Fibroblast of lung (primary cell): ENCODE measurements at regions not wholly inside any gene's neighbourhood (a gene's known extent, or its start where the extent isn't known, plus 50 kb on each side); places are given as distances from the start of the nearest gene placed in this dataset.

Source experiments
- DNase-seq, 2 donors: peaks; one replicate each; pipeline versions ENCODE4 v3.0.0 to v3.0.0-alpha.2; 2010; ENCODE audit warnings: low read depth in 2 of 2
- H2AFZ ChIP-seq: 2 replicates; pipeline ENCODE4 v1.5.1; 2012; ENCODE audit warnings: low read length, control low read depth, inconsistent platforms
- H3K27ac ChIP-seq: 2 replicates; pipeline ENCODE4 v1.5.1; 2011; ENCODE audit warnings: low read length, control low read depth; ENCODE audit not compliant: insufficient read depth
- H3K27me3 ChIP-seq: 2 replicates; pipeline ENCODE4 v1.5.1; 2011; ENCODE audit warnings: mild to moderate bottlenecking, low read length; ENCODE audit not compliant: control insufficient read depth, insufficient read depth
- H3K36me3 ChIP-seq: 2 replicates; pipeline ENCODE4 v1.5.1; 2011; ENCODE audit warnings: low read length; ENCODE audit not compliant: control insufficient read depth, insufficient read depth
- H3K4me1 ChIP-seq: 2 replicates; pipeline ENCODE4 v1.5.1; 2011; ENCODE audit warnings: low read length; ENCODE audit not compliant: control insufficient read depth, insufficient read depth; ENCODE audit errors: extremely low read depth
- H3K4me2 ChIP-seq: 2 replicates; pipeline ENCODE4 v1.5.1; 2011; ENCODE audit warnings: low read length, control low read depth; ENCODE audit not compliant: insufficient read depth; ENCODE audit errors: extremely low read depth
- H3K4me3 ChIP-seq, 4 experiments: fragments of 200-600 bp in 1 of 4; sonication (generic) in 1 of 4; replicated peaks in 1 of 4; 2 replicates each; pipeline ENCODE4 v1.5.1; 2011 to 2016; ENCODE audit warnings: low read length in 4 of 4, low read depth in 3 of 4, mild to moderate bottlenecking in 3 of 4, control low read depth in 2 of 4, inconsistent platforms in 1 of 4, mixed read lengths in 1 of 4; ENCODE audit not compliant: insufficient read depth in 1 of 4; ENCODE audit errors: control extremely low read depth in 1 of 4
- H3K79me2 ChIP-seq: 2 replicates; pipeline ENCODE4 v1.5.1; 2012; ENCODE audit warnings: mild to moderate bottlenecking, low read length, inconsistent platforms; ENCODE audit not compliant: control insufficient read depth, insufficient read depth
- H3K9ac ChIP-seq: 2 replicates; pipeline ENCODE4 v1.5.1; 2011; ENCODE audit warnings: mild to moderate bottlenecking, low read length, control low read depth; ENCODE audit not compliant: insufficient read depth
- H3K9me3 ChIP-seq: 2 replicates; pipeline ENCODE4 v1.5.1; 2012; ENCODE audit warnings: low read depth, low read length; ENCODE audit not compliant: control insufficient read depth, insufficient read depth
- H4K20me1 ChIP-seq: 2 replicates; pipeline ENCODE4 v1.5.1; 2011; ENCODE audit warnings: low read length; ENCODE audit not compliant: control insufficient read depth, insufficient read depth; ENCODE audit errors: extremely low read depth
- CTCF ChIP-seq, 2 donors: IDR thresholded peaks in 1 of 2; conservative IDR thresholded peaks in 1 of 2; 1 replicate in 1 of 2; 2 replicates in 1 of 2; pipeline ENCODE4 v1.5.1; 2011 to 2012; ENCODE audit warnings: low read length in 2 of 2, control low read depth in 1 of 2, inconsistent platforms in 1 of 2, low read depth in 1 of 2, mild to moderate bottlenecking in 1 of 2
- EZH2 ChIP-seq: IDR thresholded peaks from 2 replicates; pipeline ENCODE4 v1.5.1; 2012; ENCODE audit warnings: low read length, control low read depth, mild to moderate bottlenecking; ENCODE audit errors: missing control alignments

GRCh38 chr12:87901457-87901856, 127.7 kb downstream of the C12orf50 start:
- H3K4me2 ChIP-seq, result no peak overlapping the region
- no peaks in the 10 kb centered on the region for H4K20me1 ChIP-seq
- H3K79me2 ChIP-seq, result no peaks in the 10 kb centered on the region
- H3K4me3 ChIP-seq, result no peak overlapping the region
- no peaks in the 10 kb centered on the region for H3K36me3 ChIP-seq
- no peaks in the 10 kb centered on the region for H3K9me3 ChIP-seq
- TF ChIP-seq EZH2 (no peak), CTCF (conservative IDR thresholded peaks at IDR 0.05 in 1 of 2, IDR thresholded peaks at IDR 0.05 in 1 of 2; ENCODE audit: low read depth in 1 of 2, low read length in 2 of 2) (no peak)
- no peak overlapping the region for H3K27ac ChIP-seq
- DNase-seq, result peak in 1 of 2 donors; percentile 1
- no peak overlapping the region for H2AFZ ChIP-seq
- no peaks in the 10 kb centered on the region for H3K4me1 ChIP-seq
- H3K9ac ChIP-seq, result no peak overlapping the region
- no peaks in the 10 kb centered on the region for H3K27me3 ChIP-seq

GRCh38 chr12:87897662-87898061, 131.5 kb downstream of the C12orf50 start:
- Histone ChIP-seq H2AFZ (no peak overlapping the region), H3K27me3 (no peaks in the 10 kb centered on the region), H3K4me1 (no peaks in the 10 kb centered on the region), H3K9me3 (no peaks in the 10 kb centered on the region), H4K20me1 (no peaks in the 10 kb centered on the region), H3K79me2 (no peaks in the 10 kb centered on the region), H3K9ac (no peak overlapping the region), H3K36me3 (no peaks in the 10 kb centered on the region), H3K4me3 (no peak overlapping the region), H3K27ac (no peak overlapping the region), H3K4me2 (no peak overlapping the region)
- TF ChIP-seq CTCF (conservative IDR thresholded peaks at IDR 0.05 in 1 of 2, IDR thresholded peaks at IDR 0.05 in 1 of 2; ENCODE audit: low read depth in 1 of 2, low read length in 2 of 2), result no peak
- TF ChIP-seq EZH2, result no peak
- DNase-seq, result no peak

- H3K9ac ChIP-seq, result no peak overlapping the region
- H3K27ac ChIP-seq, result no peak overlapping the region
- H4K20me1 ChIP-seq, result no peaks in the 10 kb centered on the region
- H3K27me3 ChIP-seq, result no peaks in the 10 kb centered on the region
- H2AFZ ChIP-seq, result peak overlapping the region; percentile 25
- no peaks in the 10 kb centered on the region for H3K9me3 ChIP-seq
- TF ChIP-seq EZH2, result no peak
- no peak for TF ChIP-seq CTCF (conservative IDR thresholded peaks at IDR 0.05 in 1 of 2, IDR thresholded peaks at IDR 0.05 in 1 of 2; ENCODE audit: low read depth in 1 of 2, low read length in 2 of 2)
- no peaks in the 10 kb centered on the region for H3K4me1 ChIP-seq
- DNase-seq, result no peak
- H3K4me2 ChIP-seq, result no peak overlapping the region
- H3K79me2 ChIP-seq, result no peaks in the 10 kb centered on the region
- no peaks in the 10 kb centered on the region for H3K36me3 ChIP-seq
- peak overlapping the region in 2 of 4 experiments; percentile 4 to 24 for H3K4me3 ChIP-seq
Measured at GRCh38 chr12:87883806-87884205, 145.4 kb downstream of the C12orf50 start.
